Parathyroid adenoma (tissue), 2 donors: ENCODE measurements at regions not wholly inside any gene's neighbourhood (a gene's known extent, or its start where the extent isn't known, plus 50 kb on each side); places are given as distances from the start of the nearest gene placed in this dataset.
"Not testable (repeated sequence)": the region's sequence is repeated elsewhere in the genome, so short reads cannot be mapped to it uniquely, and the experiment has no call there.

ENCODE experiments used
- H2AFZ ChIP-seq: fragments of 300-600 bp; sonication (generic); one replicate; pipeline ENCODE4 v1.7.0; 2017; ENCODE audit warnings: antibody characterized with exemption, mild to moderate bottlenecking
- H3K27ac ChIP-seq: fragments of 300-600 bp; sonication (generic); one replicate; pipeline ENCODE4 v1.7.0; 2017
- H3K27me3 ChIP-seq: fragments of 300-600 bp; sonication (generic); one replicate; pipeline ENCODE4 v1.7.0; 2017; ENCODE audit warnings: low read length; ENCODE audit not compliant: control insufficient read depth, insufficient read depth
- H3K36me3 ChIP-seq: fragments of 300-600 bp; sonication (generic); one replicate; pipeline ENCODE4 v1.7.0; 2017; ENCODE audit warnings: low read length; ENCODE audit not compliant: control insufficient read depth, insufficient read depth
- H3K4me1 ChIP-seq: fragments of 300-600 bp; sonication (generic); one replicate; pipeline ENCODE4 v1.7.0; 2017; ENCODE audit warnings: control low read depth
- H3K4me2 ChIP-seq: fragments of 300-600 bp; sonication (generic); one replicate; pipeline ENCODE4 v1.7.0; 2017; ENCODE audit warnings: low read length
- H3K4me3 ChIP-seq: fragments of 300-600 bp; sonication (generic); one replicate; pipeline ENCODE4 v1.7.0; 2017; ENCODE audit warnings: low read depth, low read length
- H3K79me2 ChIP-seq: fragments of 300-600 bp; sonication (generic); one replicate; pipeline ENCODE4 v1.7.0; 2017; ENCODE audit warnings: control low read depth
- H3K9ac ChIP-seq: fragments of 300-600 bp; sonication (generic); one replicate; pipeline ENCODE4 v1.7.0; 2017; ENCODE audit warnings: mild to moderate bottlenecking
- H3K9me3 ChIP-seq: fragments of 300-600 bp; sonication (generic); one replicate; pipeline ENCODE4 v1.7.0; 2017; ENCODE audit warnings: low read length; ENCODE audit not compliant: control insufficient read depth
- TF ChIP-seq, protein P1 (sequence below): fragments of 300-600 bp; sonication (generic); IDR thresholded peaks from one replicate; pipeline ENCODE4 v1.7.0; 2017; ENCODE audit warnings: antibody characterized with exemption, mild to moderate bottlenecking
- donor health status: primary hyperparathyroidism.

DNA sequence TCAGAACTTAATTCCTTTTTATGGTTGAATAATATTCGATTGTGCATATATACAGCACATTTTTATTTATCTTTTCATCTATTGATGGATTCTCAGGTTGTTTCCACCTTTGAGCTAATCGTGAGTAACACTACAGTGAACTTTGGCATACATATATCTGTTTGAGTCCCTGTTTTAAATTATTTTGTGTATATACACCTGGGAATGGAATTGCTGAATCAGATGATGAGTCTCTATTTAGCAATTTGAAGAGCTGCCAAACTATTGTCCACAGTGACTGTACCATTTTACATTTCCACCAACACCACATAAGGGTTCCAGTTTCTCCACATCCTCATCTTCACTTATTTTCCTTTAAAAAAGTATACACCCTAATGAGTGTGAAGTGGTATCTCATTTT, 166.2 kb upstream of the FGF13 start:
- H3K4me1 ChIP-seq = no peaks in the 10 kb centered on the region

DNA sequence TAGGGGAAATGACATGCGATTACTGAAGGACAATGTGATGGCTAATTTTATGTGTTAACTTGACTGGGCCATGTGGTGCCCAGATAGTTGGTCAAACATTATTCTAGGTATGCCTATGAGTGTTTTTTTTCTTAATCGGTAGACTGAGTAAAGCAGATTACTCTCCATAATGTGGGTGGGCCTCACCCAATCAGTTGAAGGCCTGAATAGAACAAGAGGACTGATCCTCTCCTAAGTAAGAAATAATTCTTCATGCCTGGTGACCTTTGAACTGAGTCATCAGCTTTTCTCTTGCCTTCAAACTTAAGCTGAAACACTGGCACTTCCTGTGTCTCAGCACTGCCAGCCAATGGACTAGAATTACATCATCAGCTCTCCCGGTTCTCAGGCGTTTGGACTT, 164.0 kb upstream of the FGF13 start:
- Histone ChIP-seq H3K9ac (no peak overlapping the region), H3K79me2 (no peaks in the 10 kb centered on the region), H3K9me3 (no peaks in the 10 kb centered on the region), H3K4me2 (no peak overlapping the region), H3K27ac (no peak overlapping the region), H3K4me3 (no peak overlapping the region), H2AFZ (no peak overlapping the region), H3K27me3 (no peaks in the 10 kb centered on the region), H3K36me3 (no peaks in the 10 kb centered on the region), H3K4me1 (no peaks in the 10 kb centered on the region)
- TF ChIP-seq, protein P1, sequence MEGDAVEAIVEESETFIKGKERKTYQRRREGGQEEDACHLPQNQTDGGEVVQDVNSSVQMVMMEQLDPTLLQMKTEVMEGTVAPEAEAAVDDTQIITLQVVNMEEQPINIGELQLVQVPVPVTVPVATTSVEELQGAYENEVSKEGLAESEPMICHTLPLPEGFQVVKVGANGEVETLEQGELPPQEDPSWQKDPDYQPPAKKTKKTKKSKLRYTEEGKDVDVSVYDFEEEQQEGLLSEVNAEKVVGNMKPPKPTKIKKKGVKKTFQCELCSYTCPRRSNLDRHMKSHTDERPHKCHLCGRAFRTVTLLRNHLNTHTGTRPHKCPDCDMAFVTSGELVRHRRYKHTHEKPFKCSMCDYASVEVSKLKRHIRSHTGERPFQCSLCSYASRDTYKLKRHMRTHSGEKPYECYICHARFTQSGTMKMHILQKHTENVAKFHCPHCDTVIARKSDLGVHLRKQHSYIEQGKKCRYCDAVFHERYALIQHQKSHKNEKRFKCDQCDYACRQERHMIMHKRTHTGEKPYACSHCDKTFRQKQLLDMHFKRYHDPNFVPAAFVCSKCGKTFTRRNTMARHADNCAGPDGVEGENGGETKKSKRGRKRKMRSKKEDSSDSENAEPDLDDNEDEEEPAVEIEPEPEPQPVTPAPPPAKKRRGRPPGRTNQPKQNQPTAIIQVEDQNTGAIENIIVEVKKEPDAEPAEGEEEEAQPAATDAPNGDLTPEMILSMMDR = no peak

More for the DNA sequence above, 166.2 kb upstream of the FGF13 start:
- Histone ChIP-seq H3K9ac (no peak overlapping the region), H3K4me2 (no peak overlapping the region), H3K4me3 (no peak overlapping the region), H3K27ac (no peak overlapping the region), H2AFZ (no peak overlapping the region), H3K36me3 (no peaks in the 10 kb centered on the region), H3K9me3 (no peaks in the 10 kb centered on the region), H3K79me2 (no peaks in the 10 kb centered on the region), H3K27me3 (no peaks in the 10 kb centered on the region)
- TF ChIP-seq, protein P1 = no peak

DNA sequence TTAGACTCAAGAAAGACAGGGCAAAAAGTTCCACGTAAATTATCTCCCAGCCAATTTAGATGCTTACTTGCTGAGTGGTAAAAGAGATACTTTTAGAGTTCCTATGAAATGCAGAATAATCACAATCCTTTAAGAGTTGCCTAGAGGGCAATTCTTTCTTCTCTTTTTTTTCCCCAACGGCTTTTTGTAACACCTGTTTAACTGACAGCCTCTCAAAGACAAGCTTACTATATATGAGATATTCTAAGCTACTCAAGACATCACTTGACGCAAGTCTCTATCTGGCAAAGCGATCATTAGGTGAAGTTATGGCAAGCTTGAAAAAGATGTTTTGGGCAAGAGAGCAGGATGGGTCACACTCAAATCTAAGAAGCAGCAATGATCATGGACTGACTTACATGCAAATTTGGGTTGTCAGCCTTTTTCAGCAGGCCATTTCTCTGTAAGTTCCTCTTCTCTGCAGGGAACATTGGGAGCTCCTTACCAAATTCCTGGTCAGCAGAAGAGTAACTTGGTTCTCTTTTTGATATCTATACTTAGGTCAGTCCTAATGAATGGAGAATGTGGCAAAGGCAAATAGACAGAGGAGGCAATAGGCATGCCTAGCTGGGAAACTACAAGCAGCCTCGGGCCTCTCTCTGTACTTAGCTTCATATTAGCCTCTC, 162.9 kb upstream of the FGF13 start:
- H3K27me3 ChIP-seq = no peaks in the 10 kb centered on the region
- TF ChIP-seq, protein P1 = no peak
- no peak overlapping the region for H3K27ac ChIP-seq
- H3K79me2 ChIP-seq = no peaks in the 10 kb centered on the region
- no peak overlapping the region for H2AFZ ChIP-seq
- H3K4me1 ChIP-seq = no peaks in the 10 kb centered on the region
- H3K4me3 ChIP-seq = no peak overlapping the region
- H3K36me3 ChIP-seq = no peaks in the 10 kb centered on the region
- H3K9ac ChIP-seq = no peak overlapping the region
- H3K9me3 ChIP-seq = no peaks in the 10 kb centered on the region
- no peak overlapping the region for H3K4me2 ChIP-seq

DNA sequence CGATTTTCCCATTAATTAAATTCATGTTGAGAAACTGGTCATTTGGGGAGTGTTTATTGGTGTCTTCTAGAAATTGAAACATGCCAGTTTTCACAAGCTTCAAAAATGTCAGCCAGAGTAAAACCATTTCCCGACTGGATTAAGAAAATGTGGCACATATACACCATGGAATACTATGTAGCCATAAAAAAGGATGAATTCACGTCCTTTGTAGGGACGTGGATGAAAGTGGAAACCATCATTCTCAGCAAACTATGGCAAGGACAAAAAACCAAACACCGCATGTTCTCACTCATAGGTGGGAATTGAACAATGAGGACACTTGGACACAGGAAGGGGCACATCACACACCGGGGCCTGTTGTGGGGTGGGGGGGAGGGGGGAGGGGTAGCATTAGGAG, 162.1 kb upstream of the FGF13 start:
- H3K9ac ChIP-seq, H3K4me3 ChIP-seq, H3K36me3 ChIP-seq, H3K27me3 ChIP-seq, H3K4me2 ChIP-seq, H3K9me3 ChIP-seq, H3K79me2 ChIP-seq, H3K4me1 ChIP-seq, H2AFZ ChIP-seq, H3K27ac ChIP-seq: not testable (repeated sequence)

DNA sequence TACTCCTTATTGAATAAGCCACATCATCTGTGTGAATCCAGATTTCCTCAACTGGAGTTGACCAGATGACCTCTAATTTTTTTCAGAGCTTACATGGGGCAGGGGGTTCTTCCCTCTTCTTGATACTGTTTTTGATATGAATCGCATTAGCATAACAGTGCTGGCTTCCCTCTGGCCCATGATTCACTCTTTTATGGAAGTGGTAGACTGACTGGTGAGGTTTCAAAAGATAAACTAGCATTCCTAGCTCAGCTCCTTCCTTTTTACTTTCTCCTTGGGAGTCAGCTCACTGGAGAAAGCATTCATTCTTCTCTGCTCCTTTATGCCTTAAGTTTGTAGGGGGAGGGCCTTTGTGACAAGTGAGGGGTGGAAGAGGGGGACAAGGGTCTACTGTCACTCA, 161.0 kb upstream of the FGF13 start:
- Histone ChIP-seq H3K27me3 (no peaks in the 10 kb centered on the region), H2AFZ (no peak overlapping the region), H3K36me3 (no peaks in the 10 kb centered on the region), H3K9ac (no peak overlapping the region), H3K27ac (no peak overlapping the region), H3K4me3 (no peak overlapping the region), H3K4me2 (no peak overlapping the region), H3K9me3 (no peaks in the 10 kb centered on the region), H3K4me1 (no peaks in the 10 kb centered on the region), H3K79me2 (no peaks in the 10 kb centered on the region)
- TF ChIP-seq, protein P1 = no peak
